Stimulated activated CD4-positive, alpha-beta T cell treated with anti-CD3 and anti-CD28 coated beads, Interleukin-15, amount 100 ng/mL, for 24 hours (primary cell): ENCODE measurements at regions not wholly inside any gene's neighbourhood (a gene's known extent, or its start where the extent isn't known, plus 50 kb on each side); places are given as distances from the start of the nearest gene placed in this dataset.

Experiments used
- DNase-seq: peaks from one replicate; pipeline ENCODE4 v3.0.0-alpha.2; 2020

DNA sequence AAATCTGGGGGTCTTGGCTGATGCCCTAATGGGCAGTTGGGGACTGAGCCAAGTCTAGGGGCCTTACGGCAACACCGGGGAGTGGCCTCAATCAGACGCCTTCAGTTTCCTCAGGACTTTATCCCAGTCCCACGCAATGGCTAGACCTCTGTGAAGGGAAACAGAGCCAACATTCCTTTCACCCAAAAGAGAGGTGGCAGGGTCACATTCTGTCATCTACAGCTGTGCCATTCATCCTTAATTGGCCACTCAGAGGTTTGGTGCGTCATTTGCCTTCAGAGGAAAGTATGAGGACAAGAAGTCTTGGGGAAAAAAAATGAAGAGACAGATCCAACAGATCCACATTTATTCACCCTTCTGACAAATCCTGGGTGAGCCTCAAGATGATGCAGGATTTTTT is 166.9 kb upstream of the AVPR1A start:
- no peak for DNase-seq

GRCh38 chr12:63317286-63317846 is 166.4 kb upstream of the AVPR1A start:
- DNase-seq: no peak

DNA sequence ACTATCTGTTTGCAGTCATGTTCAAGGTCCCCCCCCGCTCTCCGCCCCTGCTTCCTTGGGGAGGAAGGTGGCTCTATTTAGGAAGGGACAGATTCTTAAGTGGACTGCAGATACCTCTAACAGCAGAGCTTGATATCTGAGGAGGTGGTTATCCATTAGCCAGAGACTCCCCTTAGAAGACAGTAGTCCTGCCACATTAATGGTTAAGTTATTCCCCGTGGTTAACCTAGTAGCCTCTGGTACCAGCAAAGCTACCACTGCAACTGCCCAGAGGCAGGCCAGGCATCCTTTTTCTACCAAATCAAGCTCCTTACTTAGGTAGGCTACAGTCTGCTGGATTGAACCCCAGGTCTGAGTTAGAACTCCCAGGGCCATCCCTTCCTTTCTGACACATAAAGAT is 162.1 kb upstream of the AVPR1A start:
- DNase-seq: no peak

DNA sequence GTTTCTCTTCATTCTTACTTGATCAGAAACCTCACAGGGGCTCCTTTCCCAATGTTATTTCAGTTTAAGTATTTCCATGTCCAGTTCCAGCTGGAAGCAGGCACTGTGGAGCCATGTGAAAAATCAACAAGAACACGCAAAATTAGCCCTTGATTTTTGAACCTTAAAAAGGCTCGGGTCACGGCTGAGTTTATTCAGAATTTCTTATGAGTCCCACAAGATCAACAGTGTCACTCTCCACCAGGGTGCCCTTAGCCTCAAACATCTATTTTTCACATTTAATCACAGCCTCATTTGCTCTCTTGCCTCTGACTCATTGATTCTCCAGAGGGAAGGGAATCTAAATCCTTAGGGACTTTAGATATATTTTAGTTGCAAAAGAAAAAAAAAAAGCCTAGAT is 157.7 kb upstream of the AVPR1A start:
- DNase-seq: no peak

GRCh38 chr12:63307849-63308248 is 156.8 kb upstream of the AVPR1A start:
- no peak for DNase-seq

- no peak for DNase-seq
Observed at GRCh38 chr12:63305901-63306875, 155.2 kb upstream of the AVPR1A start.

GRCh38 chr12:63304887-63305316 is 153.9 kb upstream of the AVPR1A start:
- DNase-seq: no peak

DNA sequence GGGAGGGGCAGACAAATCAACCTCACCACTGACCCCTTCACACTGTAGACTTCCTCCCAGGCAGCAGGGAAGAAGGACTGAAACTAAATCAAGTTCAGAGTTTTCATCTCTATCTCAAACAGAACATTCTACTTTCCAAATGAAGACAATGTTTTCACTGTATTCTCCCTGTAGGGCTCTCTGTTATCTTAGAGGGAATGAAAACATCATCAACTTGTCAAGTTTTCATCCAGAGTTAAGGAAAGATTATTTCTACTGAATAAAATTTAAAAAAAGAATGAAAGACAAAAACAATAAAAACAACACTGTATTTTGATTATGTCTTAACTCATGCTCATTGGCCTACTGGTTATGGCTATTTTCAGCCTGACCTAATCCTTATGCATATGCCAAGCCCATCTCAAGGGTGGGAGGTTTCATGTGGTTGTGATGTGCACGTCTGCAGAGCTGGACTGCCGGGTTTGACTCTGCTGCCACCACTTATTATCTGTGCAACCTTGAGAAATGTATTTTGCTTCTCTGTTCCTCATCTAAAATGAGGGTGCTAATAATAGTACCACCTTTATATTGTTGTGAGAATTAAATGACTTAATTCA is 152.0 kb upstream of the AVPR1A start:
- DNase-seq: no peak

GRCh38 chr12:63302269-63302940 is 151.4 kb upstream of the AVPR1A start:
- no peak for DNase-seq

- DNase-seq: no peak
Observed at GRCh38 chr12:63301311-63301710, 150.3 kb upstream of the AVPR1A start.

DNA sequence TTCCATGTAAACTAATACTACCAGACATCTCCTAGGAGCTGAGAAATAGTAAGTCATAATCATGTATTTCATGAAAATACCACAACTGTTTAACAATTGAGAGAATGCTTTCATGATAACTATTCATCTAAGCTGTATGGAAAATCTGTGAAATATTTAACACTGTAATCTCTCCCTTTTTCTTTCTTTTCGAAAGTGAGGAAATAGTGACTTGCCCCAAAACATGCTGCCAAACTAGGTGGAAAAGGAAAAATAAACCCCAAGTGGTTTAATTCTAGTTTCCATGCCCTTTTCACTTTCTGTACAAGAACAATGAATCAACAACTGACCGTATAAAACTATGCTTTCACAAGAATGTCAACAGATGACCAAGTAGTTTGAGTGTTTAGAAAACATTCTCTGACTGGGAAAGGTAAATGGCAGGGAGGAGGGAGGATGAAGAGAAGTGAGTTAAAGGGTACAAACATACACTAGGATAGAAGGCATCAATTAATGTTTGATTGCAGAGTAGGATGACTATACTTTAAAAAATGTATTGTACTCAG is 147.5 kb upstream of the AVPR1A start:
- no peak for DNase-seq

DNA sequence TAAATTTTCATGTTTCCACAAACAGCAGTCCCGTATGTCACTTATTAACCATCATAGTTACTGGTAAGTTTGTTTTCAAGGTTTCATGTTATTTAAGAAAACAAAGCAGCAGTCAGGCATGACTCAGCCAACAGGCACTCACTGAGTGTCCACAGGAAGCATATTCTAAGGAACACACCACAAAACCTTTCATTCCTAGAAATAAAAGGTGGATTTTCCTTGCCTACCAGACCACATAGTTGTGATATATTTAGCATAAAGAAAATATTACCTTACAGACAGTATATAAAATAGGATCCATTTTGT is 143.3 kb upstream of the AVPR1A start:
- DNase-seq: no peak

DNA sequence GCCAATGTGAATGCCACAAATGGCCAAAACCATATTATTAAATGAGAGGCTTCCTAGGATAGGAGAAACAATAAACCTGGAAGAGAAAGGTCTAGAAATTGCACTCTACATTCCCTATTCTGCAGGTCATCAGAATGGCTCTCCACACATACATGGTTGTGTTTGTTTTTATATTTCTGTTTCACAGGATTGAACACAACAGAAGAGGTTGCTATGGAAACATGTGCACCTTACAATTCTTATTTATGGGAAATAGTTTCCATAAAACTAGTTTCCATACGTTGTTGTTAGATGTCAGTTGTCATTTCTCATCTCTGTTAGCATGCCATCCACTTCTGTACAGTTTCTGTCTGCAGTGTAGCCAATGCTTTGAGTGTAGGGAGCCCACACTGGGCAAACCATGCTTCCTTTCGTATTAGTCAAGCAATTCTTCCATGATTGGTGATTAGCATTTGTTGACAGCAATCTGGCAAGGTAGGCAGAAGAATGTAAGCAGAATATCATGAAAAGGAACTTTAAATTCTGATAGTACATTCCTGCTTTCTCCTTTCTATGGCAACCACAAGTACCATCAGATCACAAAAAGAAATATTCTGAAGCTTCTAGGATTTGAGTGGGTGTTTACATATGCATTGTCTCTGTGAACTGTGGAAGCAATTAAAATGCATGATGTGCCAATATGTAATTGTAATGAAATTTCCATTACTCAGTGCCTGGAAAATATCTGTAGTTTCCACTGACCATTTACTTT is 141.6 kb upstream of the AVPR1A start:
- DNase-seq: no peak

DNA sequence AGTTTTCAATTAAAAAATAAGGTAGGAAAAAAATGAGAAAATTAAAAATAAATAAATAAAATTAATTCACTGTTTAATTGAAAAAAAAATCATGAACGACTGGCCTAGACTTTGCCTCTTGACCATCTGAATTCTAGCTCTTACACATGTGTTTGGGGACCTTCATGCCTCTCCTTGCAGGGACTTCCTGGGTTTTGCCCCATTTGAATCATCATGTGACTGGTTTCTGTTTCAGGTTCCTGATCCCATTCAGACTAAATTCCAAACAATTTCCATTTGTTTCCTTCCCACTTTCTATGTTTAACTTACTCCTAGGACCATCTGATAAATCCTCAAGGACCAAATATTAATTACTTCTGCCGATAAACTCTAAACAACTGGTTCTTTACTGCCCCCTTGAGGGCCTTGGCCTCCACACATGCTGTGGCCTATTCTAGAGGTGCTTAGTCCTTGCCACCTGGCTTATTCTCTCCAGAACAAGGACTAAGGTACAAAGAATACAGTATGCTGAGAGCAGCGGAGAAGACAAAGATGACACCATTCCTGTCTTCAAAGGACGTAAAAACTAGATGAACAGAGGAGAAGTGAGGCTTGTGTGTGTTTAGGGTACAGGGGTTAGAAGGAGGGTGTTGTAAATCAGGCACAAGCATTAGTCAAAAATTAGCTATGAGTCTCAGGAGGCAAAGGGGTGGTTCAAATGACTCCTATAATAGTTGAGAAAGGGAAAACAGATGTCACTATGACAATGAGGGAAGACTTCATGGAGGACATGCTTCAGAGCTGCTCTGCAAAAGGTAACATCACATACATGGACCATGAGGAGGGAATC is 125.8 kb upstream of the AVPR1A start:
- DNase-seq: peak; percentile 17

DNA sequence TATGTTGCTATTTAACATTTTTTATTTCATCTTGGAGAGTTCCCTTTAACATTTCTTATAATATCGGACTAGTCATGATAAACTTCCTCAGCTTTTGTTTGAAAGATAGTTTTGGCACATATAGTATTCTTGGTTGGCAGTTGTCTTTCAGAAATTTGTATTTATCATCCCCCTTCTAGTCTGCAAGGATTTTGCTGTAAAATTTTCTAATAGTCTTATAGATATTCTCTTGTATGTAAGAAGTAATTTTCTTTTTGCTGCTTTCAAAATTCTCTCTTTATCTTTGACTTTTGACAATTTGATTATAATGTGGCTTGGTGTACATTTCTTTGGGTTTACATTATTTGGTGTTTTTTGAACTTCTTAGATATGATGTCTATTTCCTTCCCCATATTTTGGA is 116.0 kb upstream of the AVPR1A start:
- no peak for DNase-seq

DNA sequence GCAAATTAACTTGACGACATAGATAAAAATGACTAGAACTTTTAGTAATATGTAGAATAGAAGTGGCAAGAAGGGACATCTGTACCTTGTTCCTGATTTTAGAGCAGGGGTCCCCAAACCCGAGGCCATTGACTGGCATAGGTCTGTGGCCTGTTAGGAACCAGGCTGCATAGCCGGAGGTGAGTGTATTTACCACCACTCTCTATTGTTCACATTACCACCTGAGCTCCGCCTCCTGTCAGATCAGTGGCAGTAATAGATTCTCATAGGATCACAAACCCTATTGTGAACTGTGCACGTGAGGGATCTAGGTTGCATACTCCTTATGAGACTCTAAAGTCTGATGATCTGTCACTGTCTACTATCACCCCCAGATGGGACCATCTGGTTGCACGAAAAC is 113.6 kb upstream of the AVPR1A start:
- no peak for DNase-seq

DNA sequence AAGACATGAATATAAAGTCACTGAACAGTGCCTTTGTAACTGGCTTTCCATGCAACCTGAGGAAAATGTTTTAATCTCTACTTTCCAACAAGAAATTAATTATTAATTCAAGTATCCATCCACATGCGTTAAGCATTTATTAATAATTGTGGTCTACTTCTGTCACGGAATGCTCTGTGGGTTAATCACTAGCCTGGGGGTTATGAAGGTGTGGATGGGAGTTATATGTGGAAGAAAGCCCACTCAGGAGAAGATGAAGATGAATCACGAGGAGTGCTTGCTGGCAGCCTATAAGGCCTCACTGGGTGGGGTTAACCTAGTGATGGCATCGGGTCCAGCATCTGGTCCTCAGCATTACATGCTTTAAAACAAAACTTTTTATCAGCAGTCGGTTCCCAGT is 99.5 kb upstream of the AVPR1A start:
- no peak for DNase-seq

DNA sequence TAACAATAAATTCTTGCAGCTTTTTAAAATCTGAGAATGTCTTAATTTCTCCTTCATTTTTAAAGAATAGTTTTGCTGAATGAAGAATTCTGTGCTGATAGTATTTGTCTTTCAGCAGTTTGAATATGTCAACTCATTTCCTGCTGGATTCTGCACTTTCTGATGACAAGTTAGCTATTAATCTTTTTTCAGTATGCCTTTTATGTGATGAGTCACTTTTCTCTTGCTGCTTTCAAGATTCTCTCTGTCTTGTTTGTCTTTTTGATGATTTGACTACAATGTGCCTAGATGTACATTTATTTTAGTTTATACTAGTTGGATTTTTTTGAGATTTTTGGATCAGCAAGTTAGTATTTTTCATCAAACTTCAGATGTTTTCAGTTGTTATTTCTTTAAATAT is 87.9 kb upstream of the AVPR1A start:
- DNase-seq: no peak

DNA sequence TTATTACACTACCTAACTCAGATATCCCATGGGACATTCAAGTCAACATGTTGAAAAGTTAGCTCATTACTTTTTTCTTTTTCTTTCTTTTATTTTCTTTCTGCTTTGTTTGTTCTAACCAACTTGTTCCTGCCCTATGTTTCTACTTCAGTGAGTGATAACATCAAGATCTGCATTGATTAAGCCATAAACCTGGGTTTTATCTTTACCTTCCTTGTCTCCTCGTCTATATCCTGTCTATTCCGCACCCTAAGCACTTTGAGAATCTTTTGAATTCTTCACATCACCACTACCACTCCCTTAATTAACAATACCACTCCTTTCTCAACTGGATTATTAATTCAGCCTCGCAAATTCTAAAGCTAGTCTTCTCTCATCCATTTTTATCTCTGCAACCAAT is 81.9 kb upstream of the AVPR1A start:
- no peak for DNase-seq

GRCh38 chr12:63228853-63229252 is 77.9 kb upstream of the AVPR1A start:
- no peak for DNase-seq

DNA sequence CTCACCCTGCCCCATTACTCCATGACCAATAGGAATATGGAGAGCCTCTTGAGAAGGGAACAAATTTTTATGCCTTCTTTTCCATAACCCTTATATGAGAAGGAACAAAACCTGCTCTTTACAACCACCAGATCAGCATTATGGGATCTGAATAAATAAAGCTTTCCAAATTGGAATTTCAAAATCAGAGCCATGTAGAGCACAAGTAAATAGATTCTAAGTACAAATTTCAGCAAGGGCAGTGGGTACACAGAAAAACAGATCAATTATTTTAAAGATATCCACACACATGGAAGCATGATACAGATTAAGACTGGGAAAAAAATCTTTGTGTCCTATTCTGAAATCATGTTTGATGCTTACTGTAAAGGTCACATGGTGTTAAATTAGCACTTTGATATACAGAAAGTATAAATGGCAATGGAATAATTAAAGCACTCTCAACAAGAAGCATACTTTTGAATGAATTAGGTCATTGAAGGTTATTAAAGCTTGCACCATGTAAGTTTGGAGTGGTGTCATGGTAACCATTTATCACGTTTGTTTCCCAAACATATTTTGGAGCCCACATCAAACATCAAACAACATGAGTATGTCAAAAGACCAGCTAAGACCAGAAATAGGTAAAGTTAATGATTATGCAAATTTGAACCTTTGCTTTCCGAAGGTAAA is 75.9 kb upstream of the AVPR1A start:
- DNase-seq: no peak
